OCI-LY3 (cell line): ENCODE measurements at regions not wholly inside any gene's neighbourhood (a gene's known extent, or its start where the extent isn't known, plus 50 kb on each side); places are given as distances from the start of the nearest gene placed in this dataset.

Experiments used
- EZH2phosphoT487 ChIP-seq: fragments of 200-600 bp; shearing (Covaris generic); IDR thresholded peaks from 2 replicates; pipeline ENCODE4 v1.6.1; 2018; ENCODE audit warnings: antibody characterized with exemption, mixed run types, low read depth
- TF ChIP-seq, protein P1 (sequence below): fragments of 200-600, 300-600 bp; sonication (generic); IDR thresholded peaks from 2 replicates; pipeline ENCODE4 v1.5.1; 2014; ENCODE audit warnings: antibody characterized with exemption, low read length, low read depth

DNA sequence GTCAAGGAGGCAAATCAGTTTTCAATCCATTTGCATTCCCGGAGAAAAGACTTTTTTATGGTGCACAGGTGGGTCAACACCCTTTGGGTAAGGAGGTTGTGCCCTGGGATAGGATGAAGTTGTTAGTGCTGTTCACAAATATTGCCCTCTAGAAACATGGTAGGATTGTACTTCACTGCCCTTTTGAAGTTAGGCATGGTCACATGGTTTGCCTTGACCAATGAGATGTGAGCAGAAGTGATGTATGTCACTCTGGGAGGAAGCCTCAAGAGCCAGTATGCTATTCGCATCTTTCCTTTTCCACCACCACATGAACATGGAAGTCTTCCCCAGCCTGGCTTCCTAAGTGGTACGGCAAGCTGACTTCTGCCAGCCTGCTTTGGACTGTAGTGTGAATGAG lies 182.7 kb downstream of the TMX1 start:
- no peak for TF ChIP-seq EZH2phosphoT487
- TF ChIP-seq, protein P1, sequence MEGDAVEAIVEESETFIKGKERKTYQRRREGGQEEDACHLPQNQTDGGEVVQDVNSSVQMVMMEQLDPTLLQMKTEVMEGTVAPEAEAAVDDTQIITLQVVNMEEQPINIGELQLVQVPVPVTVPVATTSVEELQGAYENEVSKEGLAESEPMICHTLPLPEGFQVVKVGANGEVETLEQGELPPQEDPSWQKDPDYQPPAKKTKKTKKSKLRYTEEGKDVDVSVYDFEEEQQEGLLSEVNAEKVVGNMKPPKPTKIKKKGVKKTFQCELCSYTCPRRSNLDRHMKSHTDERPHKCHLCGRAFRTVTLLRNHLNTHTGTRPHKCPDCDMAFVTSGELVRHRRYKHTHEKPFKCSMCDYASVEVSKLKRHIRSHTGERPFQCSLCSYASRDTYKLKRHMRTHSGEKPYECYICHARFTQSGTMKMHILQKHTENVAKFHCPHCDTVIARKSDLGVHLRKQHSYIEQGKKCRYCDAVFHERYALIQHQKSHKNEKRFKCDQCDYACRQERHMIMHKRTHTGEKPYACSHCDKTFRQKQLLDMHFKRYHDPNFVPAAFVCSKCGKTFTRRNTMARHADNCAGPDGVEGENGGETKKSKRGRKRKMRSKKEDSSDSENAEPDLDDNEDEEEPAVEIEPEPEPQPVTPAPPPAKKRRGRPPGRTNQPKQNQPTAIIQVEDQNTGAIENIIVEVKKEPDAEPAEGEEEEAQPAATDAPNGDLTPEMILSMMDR = no peak
